Panc1 (cell line): ENCODE measurements at regions not wholly inside any gene's neighbourhood (a gene's known extent, or its start where the extent isn't known, plus 50 kb on each side); places are given as distances from the start of the nearest gene placed in this dataset.

ENCODE experiments used
- ATAC-seq: fragments of 200-7000 bp; cut with Tn5 transposase; 2 replicates; pipeline ENCODE4 v1.9.1; 2020; ENCODE audit warnings: mild to moderate bottlenecking, moderate library complexity
- BruUV-seq: library from RNA; stranded (reverse); fragments of 400-500 nt; replicated peaks from 2 replicates; lab custom pipeline; 2021; lab: Mats Ljungman, UMichigan
- CTCF ChIA-PET: fragments of 300-600 bp; sonication (Branson Sonifier 250); formaldehyde crosslinking; loops from one replicate; lab custom pipeline; 2022; ENCODE audit warnings: antibody characterized with exemption; lab: Charles Lee
- POLR2A ChIA-PET: fragments of 300-600 bp; sonication (Branson Sonifier 250); formaldehyde crosslinking; loops from one replicate; lab custom pipeline; 2022; ENCODE audit warnings: antibody characterized with exemption; lab: Charles Lee
- DNase-seq: peaks from one replicate; pipeline ENCODE4 v3.0.0-alpha.2; 2010; ENCODE audit warnings: low read depth, low spot score
- H3K27ac ChIP-seq: 2 replicates; pipeline ENCODE4 v1.5.1; 2011; ENCODE audit warnings: mild to moderate bottlenecking, low read length, inconsistent platforms
- H3K27me3 ChIP-seq: fragments of 200-500 bp; sonication (Bioruptor generic); 2 replicates; pipeline ENCODE4 v1.6.0; 2014; ENCODE audit warnings: low read length, inconsistent platforms; ENCODE audit not compliant: control insufficient read depth, insufficient read depth
- H3K36me3 ChIP-seq: fragments of 200-500 bp; sonication (Bioruptor generic); 2 replicates; pipeline ENCODE4 v1.5.1; 2014; ENCODE audit warnings: inconsistent platforms, mild to moderate bottlenecking, low read length, moderate library complexity; ENCODE audit not compliant: control insufficient read depth, insufficient read depth
- H3K4me1 ChIP-seq: 2 replicates; pipeline ENCODE4 v1.5.1; 2011; ENCODE audit warnings: inconsistent platforms, mild to moderate bottlenecking, low read length, moderate library complexity; ENCODE audit not compliant: control insufficient read depth, insufficient read depth
- H3K4me3 ChIP-seq, 2 experiments: 2 replicates each; pipeline ENCODE4 v1.5.1; 2011 to 2012; ENCODE audit warnings: low read depth in 2 of 2, low read length in 2 of 2, mild to moderate bottlenecking in 2 of 2, inconsistent platforms in 1 of 2, moderate library complexity in 1 of 2
- H3K9me3 ChIP-seq: fragments of 200-500 bp; sonication (Bioruptor generic); 2 replicates; pipeline ENCODE4 v1.5.1; 2014; ENCODE audit warnings: low read depth, mild to moderate bottlenecking, inconsistent platforms, low read length, moderate library complexity; ENCODE audit not compliant: control insufficient read depth, insufficient read depth
- CTCF ChIP-seq: fragments of 450-650 bp; IDR thresholded peaks from 2 replicates; pipeline ENCODE4 v1.5.1; 2017; ENCODE audit warnings: mild to moderate bottlenecking
- POLR2AphosphoS5 ChIP-seq: IDR thresholded peaks from 2 replicates; pipeline ENCODE4 v1.6.1; 2012; ENCODE audit warnings: mild to moderate bottlenecking, low read depth, low read length, moderate library complexity
- SIN3A ChIP-seq: IDR thresholded peaks from 2 replicates; pipeline ENCODE4 v1.6.1; 2012; ENCODE audit warnings: low read depth, mild to moderate bottlenecking, low read length, moderate library complexity, borderline replicate concordance; ENCODE audit not compliant: insufficient read depth
- TCF7L2 ChIP-seq: IDR thresholded peaks from 2 replicates; pipeline ENCODE4 v1.6.1; 2011; ENCODE audit warnings: mild to moderate bottlenecking, low read depth, low read length, inconsistent platforms
- in situ Hi-C: cut with HindIII; loops from 2 replicates; pipeline ENCODE4 v1.10.0; 2016; ENCODE audit warnings: low sequenced_read_pairs, low pct_unique_long_range_greater_than_20kb
- intact Hi-C: fragments of 100-400 bp; cut with micrococcal nuclease; formaldehyde crosslinking; loops from one replicate; pipeline ENCODE4 v1.10.0; 2022; ENCODE audit not compliant: unreplicated experiment
- TF ChIP-seq, protein P1 (sequence below), 2 experiments: IDR thresholded peaks; 2 replicates each; pipeline ENCODE4 v1.6.1; 2011 to 2012; ENCODE audit warnings: low read depth in 2 of 2, control low read depth in 1 of 2, low read length in 1 of 2, mild to moderate bottlenecking in 1 of 2, moderate library complexity in 1 of 2; ENCODE audit not compliant: insufficient read depth in 1 of 2

GRCh38 chr3:84224262-84224661, 734.5 kb upstream of the CADM2 start:
- Histone ChIP-seq H3K36me3 (no peaks in the 10 kb centered on the region), H3K4me1 (no peaks in the 10 kb centered on the region), H3K27ac (no peak overlapping the region), H3K27me3 (no peaks in the 10 kb centered on the region), H3K9me3 (peaks cover 7% of the 10 kb centered on the region; the same call in 1 of the 2 replicates), H3K4me3 (no peak overlapping the region)
- POLR2A ChIA-PET = no interaction called here
- ATAC-seq (no peak), DNase-seq (no peak)
- in situ Hi-C loops (no loop called here), intact Hi-C loops (no loop called here)
- BruUV-seq = no TSS peak
- CTCF ChIA-PET = no interaction called here
- TF ChIP-seq CTCF (no peak), TCF7L2 (no peak), SIN3A (no peak), POLR2AphosphoS5 (no peak)
- TF ChIP-seq, protein P1, sequence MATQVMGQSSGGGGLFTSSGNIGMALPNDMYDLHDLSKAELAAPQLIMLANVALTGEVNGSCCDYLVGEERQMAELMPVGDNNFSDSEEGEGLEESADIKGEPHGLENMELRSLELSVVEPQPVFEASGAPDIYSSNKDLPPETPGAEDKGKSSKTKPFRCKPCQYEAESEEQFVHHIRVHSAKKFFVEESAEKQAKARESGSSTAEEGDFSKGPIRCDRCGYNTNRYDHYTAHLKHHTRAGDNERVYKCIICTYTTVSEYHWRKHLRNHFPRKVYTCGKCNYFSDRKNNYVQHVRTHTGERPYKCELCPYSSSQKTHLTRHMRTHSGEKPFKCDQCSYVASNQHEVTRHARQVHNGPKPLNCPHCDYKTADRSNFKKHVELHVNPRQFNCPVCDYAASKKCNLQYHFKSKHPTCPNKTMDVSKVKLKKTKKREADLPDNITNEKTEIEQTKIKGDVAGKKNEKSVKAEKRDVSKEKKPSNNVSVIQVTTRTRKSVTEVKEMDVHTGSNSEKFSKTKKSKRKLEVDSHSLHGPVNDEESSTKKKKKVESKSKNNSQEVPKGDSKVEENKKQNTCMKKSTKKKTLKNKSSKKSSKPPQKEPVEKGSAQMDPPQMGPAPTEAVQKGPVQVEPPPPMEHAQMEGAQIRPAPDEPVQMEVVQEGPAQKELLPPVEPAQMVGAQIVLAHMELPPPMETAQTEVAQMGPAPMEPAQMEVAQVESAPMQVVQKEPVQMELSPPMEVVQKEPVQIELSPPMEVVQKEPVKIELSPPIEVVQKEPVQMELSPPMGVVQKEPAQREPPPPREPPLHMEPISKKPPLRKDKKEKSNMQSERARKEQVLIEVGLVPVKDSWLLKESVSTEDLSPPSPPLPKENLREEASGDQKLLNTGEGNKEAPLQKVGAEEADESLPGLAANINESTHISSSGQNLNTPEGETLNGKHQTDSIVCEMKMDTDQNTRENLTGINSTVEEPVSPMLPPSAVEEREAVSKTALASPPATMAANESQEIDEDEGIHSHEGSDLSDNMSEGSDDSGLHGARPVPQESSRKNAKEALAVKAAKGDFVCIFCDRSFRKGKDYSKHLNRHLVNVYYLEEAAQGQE (IDR thresholded peaks at IDR 0.05; ENCODE audit: insufficient read depth in 1 of 2, low read depth in 2 of 2, low read length in 1 of 2) = no peak

GRCh38 chr3:84236261-84236660, 722.5 kb upstream of the CADM2 start:
- Histone ChIP-seq H3K36me3 (no peaks in the 10 kb centered on the region), H3K4me1 (no peaks in the 10 kb centered on the region), H3K27me3 (no peaks in the 10 kb centered on the region), H3K9me3 (no peaks in the 10 kb centered on the region), H3K27ac (no peak overlapping the region), H3K4me3 (no peak overlapping the region)
- no peak for TF ChIP-seq TCF7L2
- intact Hi-C loops = no loop called here
- DNase-seq (no peak), ATAC-seq (no peak)
- in situ Hi-C loops = no loop called here
- ChIA-PET CTCF (no interaction called here), POLR2A (no interaction called here)
- no TSS peak for BruUV-seq

DNA sequence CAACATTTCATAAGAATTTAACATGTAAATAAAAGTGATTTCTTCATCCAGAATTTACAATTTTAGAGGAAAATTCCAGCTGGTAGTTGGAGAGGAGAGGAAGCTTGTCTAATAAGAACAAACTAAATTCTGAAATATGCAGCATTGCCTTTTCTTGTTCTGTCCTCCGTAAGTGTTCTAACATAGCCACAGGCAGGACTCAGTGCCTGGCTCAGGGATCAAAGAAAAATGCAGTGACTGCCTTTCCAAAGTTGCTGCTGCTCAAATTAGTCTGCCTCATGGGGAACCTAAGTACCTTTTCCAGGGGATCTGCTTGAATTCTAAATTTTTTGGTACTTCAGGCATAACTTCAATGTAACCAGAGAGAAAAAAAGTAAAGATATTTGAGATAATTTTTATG, 713.0 kb upstream of the CADM2 start:
- Histone ChIP-seq H3K4me1 (no peaks in the 10 kb centered on the region), H3K27ac (no peak overlapping the region), H3K4me3 (no peak overlapping the region), H3K36me3 (no peaks in the 10 kb centered on the region), H3K27me3 (no peaks in the 10 kb centered on the region), H3K9me3 (no peaks in the 10 kb centered on the region)
- in situ Hi-C loops (no loop called here), intact Hi-C loops (no loop called here)
- ChIA-PET CTCF (no interaction called here), POLR2A (no interaction called here)
- DNase-seq = no peak
- BruUV-seq = no TSS peak
- no peak for ATAC-seq
- TF ChIP-seq SIN3A (no peak), CTCF (no peak), POLR2AphosphoS5 (no peak), TCF7L2 (no peak)
- TF ChIP-seq, protein P1 (IDR thresholded peaks at IDR 0.05; ENCODE audit: insufficient read depth in 1 of 2, low read depth in 2 of 2, low read length in 1 of 2) = no peak
